ENCODE measurements at regions not wholly inside any gene's neighbourhood (a gene's known extent, or its start where the extent isn't known, plus 50 kb on each side); places are given as distances from the start of the nearest gene placed in this dataset.
A peak's percentile ranks its signal among the peaks of the same experiment; 100 is the strongest.

DNA sequence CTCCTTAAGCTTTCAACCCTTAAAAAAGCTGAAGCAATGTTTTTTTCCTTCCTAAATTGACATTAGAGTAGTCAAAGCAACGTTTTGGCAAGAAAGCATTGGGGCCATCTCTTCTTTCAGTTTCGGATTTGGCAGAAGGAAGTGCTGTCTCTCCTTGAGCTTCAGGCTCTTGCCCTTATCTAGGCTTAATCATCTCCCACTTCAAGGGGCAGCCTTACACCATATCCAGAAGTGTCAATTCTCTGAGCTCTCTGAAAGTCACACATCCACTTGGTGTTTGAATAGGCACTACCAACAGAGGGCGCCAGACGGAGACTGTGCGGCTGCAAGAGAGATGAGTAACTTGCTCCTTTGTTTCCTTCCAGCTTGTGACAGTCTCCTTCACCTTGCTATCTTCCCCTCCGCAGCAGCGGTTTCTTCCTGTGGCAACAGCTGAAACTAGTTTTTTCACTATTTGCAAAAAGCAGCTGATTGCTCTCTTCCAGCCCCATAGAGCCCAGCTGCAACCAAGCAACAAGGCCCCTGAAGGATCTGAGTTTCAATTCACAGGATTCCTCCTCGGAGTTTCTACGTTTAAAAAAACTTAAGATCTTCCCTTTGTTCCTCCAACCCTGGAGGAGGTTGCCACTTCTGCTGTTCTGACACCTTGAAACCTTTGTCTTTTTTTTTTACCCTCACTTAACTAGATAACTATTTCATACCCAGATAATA lies 147.0 kb upstream of the SLCO3A1 start:
- 38% methylated on average over 9 of the region's 9 CpGs for WGBS (ENCODE audit: low lambda C conversion rate)
- ChIA-PET CTCF (interaction anchor here (0.6 to 5.6 kb wide), 81 partner anchors 9 to 435 kb away, joined by 3 to 76 read pairs (median 4); partner anchors contain the start of gene SLCO3A1), POLR2A (no interaction called here)
- Histone ChIP-seq H3K9ac (no peak overlapping the region), H3K36me3 (replicated peaks in 1 of 2; ENCODE audit: control insufficient read depth in 1 of 2, insufficient read depth in 2 of 2, low read length in 1 of 2) (no peaks in the 10 kb centered on the region), H3K4me2 (no peak overlapping the region), H3K9me3 (no peaks in the 10 kb centered on the region), H3K4me1 (ENCODE audit: control insufficient read depth in 1 of 2, insufficient read depth in 2 of 2, low read depth in 1 of 2, low read length in 1 of 2) (no peaks in the 10 kb centered on the region), H3F3A (replicated peaks; ENCODE audit: insufficient read depth) (no peaks in the 10 kb centered on the region), H3K4me3 (ENCODE audit: low read depth in 2 of 2, low read length in 1 of 2) (peak overlapping the region in 1 of 2 experiments; percentile 19; a peak in 1 of 4 replicates), H3K27ac (ENCODE audit: low read depth in 2 of 2, low read length in 1 of 2) (no peak overlapping the region), H3K27me3 (ENCODE audit: insufficient read depth) (no peaks in the 10 kb centered on the region), H4K20me1 (ENCODE audit: insufficient read depth) (no peaks in the 10 kb centered on the region), H3K9me2 (no peaks in the 10 kb centered on the region), H2AFZ (ENCODE audit: low read depth) (no peak overlapping the region; the same call in 1 of the 2 replicates), H3K79me2 (ENCODE audit: insufficient read depth) (no peaks in the 10 kb centered on the region)
- TF ChIP-seq RFX5 (IDR thresholded peaks at IDR 0.05; ENCODE audit: low read length): no peak
- no peak for TF ChIP-seq CHD2 (IDR thresholded peaks at IDR 0.05; ENCODE audit: low read length, partially characterized antibody)
- no peak for TF ChIP-seq TEAD4 (IDR thresholded peaks at IDR 0.05; ENCODE audit: borderline replicate concordance, insufficient read depth)
- TF ChIP-seq, protein P1, sequence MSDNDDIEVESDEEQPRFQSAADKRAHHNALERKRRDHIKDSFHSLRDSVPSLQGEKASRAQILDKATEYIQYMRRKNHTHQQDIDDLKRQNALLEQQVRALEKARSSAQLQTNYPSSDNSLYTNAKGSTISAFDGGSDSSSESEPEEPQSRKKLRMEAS (IDR thresholded peaks at IDR 0.05; ENCODE audit: low read depth): no peak
- TF ChIP-seq RCOR1 (IDR thresholded peaks at IDR 0.05; ENCODE audit: low read length): no peak
- no peak for TF ChIP-seq SIN3A (IDR thresholded peaks at IDR 0.05; ENCODE audit: borderline replicate concordance, low read depth, low read length)
- no peak for TF ChIP-seq NRF1 (IDR thresholded peaks at IDR 0.05; ENCODE audit: low read depth, low read length)
- TF ChIP-seq, protein P2, sequence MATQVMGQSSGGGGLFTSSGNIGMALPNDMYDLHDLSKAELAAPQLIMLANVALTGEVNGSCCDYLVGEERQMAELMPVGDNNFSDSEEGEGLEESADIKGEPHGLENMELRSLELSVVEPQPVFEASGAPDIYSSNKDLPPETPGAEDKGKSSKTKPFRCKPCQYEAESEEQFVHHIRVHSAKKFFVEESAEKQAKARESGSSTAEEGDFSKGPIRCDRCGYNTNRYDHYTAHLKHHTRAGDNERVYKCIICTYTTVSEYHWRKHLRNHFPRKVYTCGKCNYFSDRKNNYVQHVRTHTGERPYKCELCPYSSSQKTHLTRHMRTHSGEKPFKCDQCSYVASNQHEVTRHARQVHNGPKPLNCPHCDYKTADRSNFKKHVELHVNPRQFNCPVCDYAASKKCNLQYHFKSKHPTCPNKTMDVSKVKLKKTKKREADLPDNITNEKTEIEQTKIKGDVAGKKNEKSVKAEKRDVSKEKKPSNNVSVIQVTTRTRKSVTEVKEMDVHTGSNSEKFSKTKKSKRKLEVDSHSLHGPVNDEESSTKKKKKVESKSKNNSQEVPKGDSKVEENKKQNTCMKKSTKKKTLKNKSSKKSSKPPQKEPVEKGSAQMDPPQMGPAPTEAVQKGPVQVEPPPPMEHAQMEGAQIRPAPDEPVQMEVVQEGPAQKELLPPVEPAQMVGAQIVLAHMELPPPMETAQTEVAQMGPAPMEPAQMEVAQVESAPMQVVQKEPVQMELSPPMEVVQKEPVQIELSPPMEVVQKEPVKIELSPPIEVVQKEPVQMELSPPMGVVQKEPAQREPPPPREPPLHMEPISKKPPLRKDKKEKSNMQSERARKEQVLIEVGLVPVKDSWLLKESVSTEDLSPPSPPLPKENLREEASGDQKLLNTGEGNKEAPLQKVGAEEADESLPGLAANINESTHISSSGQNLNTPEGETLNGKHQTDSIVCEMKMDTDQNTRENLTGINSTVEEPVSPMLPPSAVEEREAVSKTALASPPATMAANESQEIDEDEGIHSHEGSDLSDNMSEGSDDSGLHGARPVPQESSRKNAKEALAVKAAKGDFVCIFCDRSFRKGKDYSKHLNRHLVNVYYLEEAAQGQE (IDR thresholded peaks at IDR 0.05; ENCODE audit: low read depth, low read length): no peak
- TF ChIP-seq GATA2 (CRISPR knock-in tag; IDR thresholded peaks at IDR 0.05): no peak
- TF ChIP-seq SMC3 (IDR thresholded peaks at IDR 0.05; ENCODE audit: low read depth, low read length): peak; percentile 76
- TF ChIP-seq FOSL2 (IDR thresholded peaks at IDR 0.05; ENCODE audit: borderline replicate concordance, low read depth): no peak
- peak; percentile 74 for TF ChIP-seq RAD21 (IDR thresholded peaks at IDR 0.05; ENCODE audit: low read length)
- TF ChIP-seq, protein P3, sequence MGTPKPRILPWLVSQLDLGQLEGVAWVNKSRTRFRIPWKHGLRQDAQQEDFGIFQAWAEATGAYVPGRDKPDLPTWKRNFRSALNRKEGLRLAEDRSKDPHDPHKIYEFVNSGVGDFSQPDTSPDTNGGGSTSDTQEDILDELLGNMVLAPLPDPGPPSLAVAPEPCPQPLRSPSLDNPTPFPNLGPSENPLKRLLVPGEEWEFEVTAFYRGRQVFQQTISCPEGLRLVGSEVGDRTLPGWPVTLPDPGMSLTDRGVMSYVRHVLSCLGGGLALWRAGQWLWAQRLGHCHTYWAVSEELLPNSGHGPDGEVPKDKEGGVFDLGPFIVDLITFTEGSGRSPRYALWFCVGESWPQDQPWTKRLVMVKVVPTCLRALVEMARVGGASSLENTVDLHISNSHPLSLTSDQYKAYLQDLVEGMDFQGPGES (IDR thresholded peaks at IDR 0.05; ENCODE audit: low read depth, low read length): no peak
- TF ChIP-seq ELF1 (IDR thresholded peaks at IDR 0.05): no peak
- TF ChIP-seq JUND (IDR thresholded peaks at IDR 0.05): no peak
- TF ChIP-seq NFIC (IDR thresholded peaks at IDR 0.05; ENCODE audit: borderline replicate concordance): no peak
- no peak for TF ChIP-seq TCF12 (IDR thresholded peaks at IDR 0.05)
- TF ChIP-seq, protein P4, sequence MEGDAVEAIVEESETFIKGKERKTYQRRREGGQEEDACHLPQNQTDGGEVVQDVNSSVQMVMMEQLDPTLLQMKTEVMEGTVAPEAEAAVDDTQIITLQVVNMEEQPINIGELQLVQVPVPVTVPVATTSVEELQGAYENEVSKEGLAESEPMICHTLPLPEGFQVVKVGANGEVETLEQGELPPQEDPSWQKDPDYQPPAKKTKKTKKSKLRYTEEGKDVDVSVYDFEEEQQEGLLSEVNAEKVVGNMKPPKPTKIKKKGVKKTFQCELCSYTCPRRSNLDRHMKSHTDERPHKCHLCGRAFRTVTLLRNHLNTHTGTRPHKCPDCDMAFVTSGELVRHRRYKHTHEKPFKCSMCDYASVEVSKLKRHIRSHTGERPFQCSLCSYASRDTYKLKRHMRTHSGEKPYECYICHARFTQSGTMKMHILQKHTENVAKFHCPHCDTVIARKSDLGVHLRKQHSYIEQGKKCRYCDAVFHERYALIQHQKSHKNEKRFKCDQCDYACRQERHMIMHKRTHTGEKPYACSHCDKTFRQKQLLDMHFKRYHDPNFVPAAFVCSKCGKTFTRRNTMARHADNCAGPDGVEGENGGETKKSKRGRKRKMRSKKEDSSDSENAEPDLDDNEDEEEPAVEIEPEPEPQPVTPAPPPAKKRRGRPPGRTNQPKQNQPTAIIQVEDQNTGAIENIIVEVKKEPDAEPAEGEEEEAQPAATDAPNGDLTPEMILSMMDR (IDR thresholded peaks at IDR 0.05): peak; percentile 89
- TF ChIP-seq, protein P5, sequence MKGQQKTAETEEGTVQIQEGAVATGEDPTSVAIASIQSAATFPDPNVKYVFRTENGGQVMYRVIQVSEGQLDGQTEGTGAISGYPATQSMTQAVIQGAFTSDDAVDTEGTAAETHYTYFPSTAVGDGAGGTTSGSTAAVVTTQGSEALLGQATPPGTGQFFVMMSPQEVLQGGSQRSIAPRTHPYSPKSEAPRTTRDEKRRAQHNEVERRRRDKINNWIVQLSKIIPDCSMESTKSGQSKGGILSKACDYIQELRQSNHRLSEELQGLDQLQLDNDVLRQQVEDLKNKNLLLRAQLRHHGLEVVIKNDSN (IDR thresholded peaks at IDR 0.05; ENCODE audit: borderline replicate concordance, low read depth): no peak
- no peak for TF ChIP-seq FOXM1 (IDR thresholded peaks at IDR 0.05; ENCODE audit: low read depth)
- TF ChIP-seq TAF1 (IDR thresholded peaks at IDR 0.05; ENCODE audit: borderline replicate concordance, low read depth, low read length): no peak
- no peak for TF ChIP-seq MXI1 (IDR thresholded peaks at IDR 0.05; ENCODE audit: low read depth, low read length)
- DNase-seq: peak; percentile 48
